GM19397 (cell line): ENCODE measurements at regions not wholly inside any gene's neighbourhood (a gene's known extent, or its start where the extent isn't known, plus 50 kb on each side); places are given as distances from the start of the nearest gene placed in this dataset.

Experiments
- ATAC-seq: cut with Tn5 transposase; IDR thresholded peaks from one replicate; pipeline ENCODE4 v1.9.1; 2021; ENCODE audit warnings: mild to moderate bottlenecking, moderate library complexity; ENCODE audit not compliant: unreplicated experiment

GRCh38 chr16:65666132-65666941 lies 544.5 kb upstream of the CDH11 start:
- no peak for ATAC-seq

- no peak for ATAC-seq
Measured at GRCh38 chr16:65665586-65665985, 543.7 kb upstream of the CDH11 start.

- no peak for ATAC-seq
Measured at GRCh38 chr16:65663774-65664173, 541.9 kb upstream of the CDH11 start.

- ATAC-seq, result no peak
Measured at GRCh38 chr16:65662256-65662655, 540.4 kb upstream of the CDH11 start.

- ATAC-seq, result no peak
Measured at GRCh38 chr16:65661558-65661957, 539.7 kb upstream of the CDH11 start.

GRCh38 chr16:65660390-65660789 lies 538.5 kb upstream of the CDH11 start:
- no peak for ATAC-seq

GRCh38 chr16:65659758-65660157 lies 537.9 kb upstream of the CDH11 start:
- ATAC-seq, result no peak

- no peak for ATAC-seq
Measured at GRCh38 chr16:65658787-65659220, 536.9 kb upstream of the CDH11 start.

GRCh38 chr16:65658349-65658748 lies 536.5 kb upstream of the CDH11 start:
- ATAC-seq, result no peak

- ATAC-seq, result no peak
Measured at GRCh38 chr16:65657556-65657955, 535.7 kb upstream of the CDH11 start.

- no peak for ATAC-seq
Measured at GRCh38 chr16:65657071-65657494, 535.2 kb upstream of the CDH11 start.

GRCh38 chr16:65655802-65656201 lies 533.9 kb upstream of the CDH11 start:
- ATAC-seq, result no peak

GRCh38 chr16:65648101-65648500 lies 526.2 kb upstream of the CDH11 start:
- ATAC-seq, result no peak

- no peak for ATAC-seq
Measured at GRCh38 chr16:65644821-65645220, 523.0 kb upstream of the CDH11 start.

GRCh38 chr16:65641762-65642289 lies 520.0 kb upstream of the CDH11 start:
- no peak for ATAC-seq

- no peak for ATAC-seq
Measured at GRCh38 chr16:65641049-65641761, 519.3 kb upstream of the CDH11 start.

- no peak for ATAC-seq
Measured at GRCh38 chr16:65634833-65635232, 513.0 kb upstream of the CDH11 start.

GRCh38 chr16:65634291-65634690 lies 512.4 kb upstream of the CDH11 start:
- no peak for ATAC-seq

GRCh38 chr16:65624666-65625065 lies 502.8 kb upstream of the CDH11 start:
- ATAC-seq, result no peak

GRCh38 chr16:65624229-65624628 lies 502.4 kb upstream of the CDH11 start:
- no peak for ATAC-seq

- ATAC-seq, result no peak
Measured at GRCh38 chr16:65622871-65623270, 501.0 kb upstream of the CDH11 start.

- ATAC-seq, result no peak
Measured at GRCh38 chr16:65622151-65622550, 500.3 kb upstream of the CDH11 start.
